GM12892 (cell line): ENCODE measurements at regions not wholly inside any gene's neighbourhood (a gene's known extent, or its start where the extent isn't known, plus 50 kb on each side); places are given as distances from the start of the nearest gene placed in this dataset.

ENCODE experiments used
- DNase-seq: peaks from one replicate; pipeline ENCODE4 v3.0.0; 2011; ENCODE audit not compliant: insufficient read length
- FAIRE-seq: peaks from 2 replicates; lab custom pipeline; 2011; peaks lifted over from hg19 to GRCh38; lab: Jason Lieb, UNC
- POLR2A ChIP-seq: IDR thresholded peaks from 2 replicates; pipeline ENCODE4 v1.6.1; 2011; ENCODE audit warnings: low read depth, low read length, control low read depth
- POLR2AphosphoS5 ChIP-seq: IDR thresholded peaks from 2 replicates; pipeline ENCODE4 v1.6.1; 2011; ENCODE audit warnings: low read depth, low read length, control low read depth
- TAF1 ChIP-seq: IDR thresholded peaks from 2 replicates; pipeline ENCODE4 v1.6.1; 2011; ENCODE audit warnings: low read depth, mild to moderate bottlenecking, control low read depth, low read length, borderline replicate concordance

DNA sequence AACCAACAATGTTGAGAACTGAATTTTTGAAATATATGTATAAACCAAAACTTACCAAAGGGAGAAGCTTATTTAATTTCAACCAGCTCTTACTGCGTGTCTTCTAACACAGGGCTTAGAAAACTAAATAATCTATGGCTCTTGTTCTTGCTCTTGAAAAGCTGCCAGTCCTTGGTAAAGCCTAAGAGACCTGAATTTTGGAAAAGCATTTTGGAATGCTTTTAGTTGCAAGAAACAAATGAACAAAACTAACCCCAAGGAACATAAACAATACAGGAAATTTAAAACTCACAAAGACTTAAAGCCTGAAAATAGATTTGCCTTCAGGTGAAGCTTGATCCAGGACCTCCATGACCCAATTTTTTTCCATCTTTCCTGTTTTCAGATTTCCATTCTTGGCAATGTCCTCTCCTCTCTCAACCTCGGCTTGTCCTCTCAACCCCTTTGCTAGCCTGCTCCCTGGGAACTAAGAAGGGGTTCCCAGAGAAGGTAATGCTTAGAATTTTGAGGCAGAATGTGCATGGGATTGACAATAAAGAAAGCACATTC lies 169.8 kb upstream of the NCK2 start:
- no peak for TF ChIP-seq TAF1
- no peak for TF ChIP-seq POLR2AphosphoS5
- no peak for TF ChIP-seq POLR2A
- FAIRE-seq, result no peak
- no peak for DNase-seq

DNA sequence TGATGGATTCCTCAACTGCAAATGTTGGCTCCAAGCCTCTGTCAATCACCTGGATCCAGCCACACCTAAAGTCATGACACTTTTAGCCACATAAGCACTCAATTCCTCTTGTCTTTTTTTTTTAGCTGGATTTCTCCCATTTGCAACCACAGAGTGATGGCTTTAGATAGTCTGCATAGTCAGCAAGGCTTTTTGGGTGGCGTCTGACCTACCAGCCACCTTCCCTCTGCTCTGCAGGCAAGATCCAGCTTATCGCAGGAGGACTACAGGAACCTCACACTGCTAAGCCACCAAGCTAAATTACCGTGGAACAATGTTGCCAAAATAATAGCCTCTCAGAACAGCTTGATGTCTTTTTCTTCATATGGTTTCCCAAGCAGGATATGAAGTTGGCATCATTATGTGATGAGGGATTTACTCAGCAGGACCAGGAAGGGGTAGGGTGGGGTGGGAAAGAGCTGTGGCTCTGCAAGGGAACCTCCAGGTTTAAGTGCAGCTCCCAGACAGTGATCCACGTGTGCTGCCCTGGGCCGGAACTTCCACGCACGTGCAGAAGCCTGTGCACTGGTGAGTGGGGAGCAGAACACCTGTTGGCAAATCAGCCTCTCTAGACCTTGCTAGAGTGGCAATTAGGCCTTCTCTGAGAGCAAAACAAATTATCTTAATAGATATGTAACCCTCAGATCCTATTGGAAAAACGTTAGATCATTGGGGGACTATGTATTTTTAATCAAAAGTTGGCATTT lies 170.6 kb upstream of the NCK2 start:
- DNase-seq (no peak), FAIRE-seq (no peak)
- TF ChIP-seq TAF1, result no peak
- no peak for TF ChIP-seq POLR2A
- no peak for TF ChIP-seq POLR2AphosphoS5

DNA sequence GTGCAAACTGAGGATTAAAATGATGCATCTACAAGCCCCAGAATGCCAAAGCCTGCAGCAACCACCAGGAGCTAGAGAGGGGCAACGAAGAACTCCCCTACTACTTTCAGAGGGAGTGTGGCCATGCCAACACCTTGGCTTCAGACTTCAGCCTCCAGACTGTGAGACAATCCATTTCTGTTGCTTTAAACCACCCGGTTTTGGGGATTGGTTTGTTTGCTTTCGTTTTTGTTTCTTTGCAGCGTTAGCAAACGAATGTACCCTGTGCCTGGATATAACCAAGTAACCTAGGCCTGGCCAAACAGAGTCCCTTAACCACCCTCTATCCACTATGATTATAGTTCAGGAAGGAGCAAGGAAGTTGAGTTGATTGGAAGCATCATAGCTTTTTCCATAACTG lies 171.2 kb upstream of the NCK2 start:
- no peak for DNase-seq
- TF ChIP-seq TAF1, result no peak
- TF ChIP-seq POLR2A, result no peak
- TF ChIP-seq POLR2AphosphoS5, result no peak
- no peak for FAIRE-seq

DNA sequence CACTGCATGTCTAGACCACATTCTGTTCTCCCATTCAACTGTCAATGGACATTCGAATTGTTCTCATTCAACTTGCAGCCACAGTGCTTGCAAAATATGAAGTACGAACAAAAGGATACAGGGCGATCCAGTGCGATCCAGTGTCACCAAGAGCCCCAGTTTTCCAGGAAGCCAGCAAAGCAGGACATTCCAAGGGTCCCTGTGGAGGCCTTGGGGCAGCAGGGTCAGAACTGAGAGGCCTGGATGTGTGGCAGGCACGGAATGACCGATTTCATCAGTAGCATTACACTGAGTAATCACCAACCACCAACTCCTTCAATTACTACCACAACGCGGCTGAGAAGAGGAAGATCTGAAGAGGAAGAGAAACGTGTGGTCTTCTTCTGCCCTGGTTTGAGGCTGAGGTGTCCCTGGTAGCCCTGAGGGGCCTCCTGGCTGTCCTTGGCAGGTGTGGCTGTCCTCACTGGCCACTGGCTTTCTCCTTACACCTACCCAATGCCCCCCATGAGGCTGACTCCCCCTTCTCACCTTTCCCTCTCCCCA lies 172.7 kb upstream of the FHL2 start:
- TF ChIP-seq POLR2A (no peak), TAF1 (no peak), POLR2AphosphoS5 (no peak)
- DNase-seq (no peak), FAIRE-seq (no peak)

DNA sequence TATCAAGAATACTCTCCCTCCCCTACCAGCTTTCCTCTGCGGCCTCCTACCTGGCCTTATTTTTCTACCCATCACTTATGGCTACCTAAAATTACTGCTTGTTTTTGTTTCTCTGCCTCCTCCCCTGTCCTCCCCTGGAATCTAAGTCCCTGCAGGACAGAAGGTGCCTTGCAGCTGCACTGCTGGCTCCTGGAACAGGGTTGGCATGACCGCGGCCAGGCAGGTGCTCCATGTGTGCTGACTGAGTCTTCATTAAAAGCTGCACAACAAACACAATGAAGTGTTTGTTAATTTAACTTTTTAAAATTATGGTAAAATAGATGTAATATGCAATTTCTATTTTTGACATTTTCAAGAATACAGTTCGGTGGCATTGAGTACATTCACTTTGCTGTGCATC lies 171.9 kb upstream of the FHL2 start:
- FAIRE-seq (no peak), DNase-seq (no peak)
- TF ChIP-seq TAF1 (no peak), POLR2A (no peak), POLR2AphosphoS5 (no peak)

DNA sequence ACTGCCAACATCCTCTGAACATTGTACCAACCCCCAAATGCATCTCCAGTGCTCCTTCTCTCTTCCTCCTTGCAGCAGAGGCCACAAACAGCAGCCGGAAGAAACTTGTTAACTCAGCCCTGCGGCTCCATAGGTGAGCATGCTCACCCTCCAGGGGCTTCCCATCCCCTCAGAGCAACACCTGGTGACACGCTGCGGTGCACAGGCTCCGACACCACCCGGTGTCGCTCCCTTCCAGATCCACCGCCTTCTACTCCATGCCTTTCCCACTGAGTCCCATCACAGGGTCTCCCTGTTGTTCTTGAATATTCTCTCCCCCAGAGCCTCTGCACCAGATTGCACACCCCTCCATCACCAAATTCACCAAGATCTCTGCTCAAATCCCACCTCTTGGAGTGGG lies 171.5 kb upstream of the FHL2 start:
- DNase-seq (no peak), FAIRE-seq (no peak)
- TF ChIP-seq POLR2A (no peak), TAF1 (no peak), POLR2AphosphoS5 (no peak)

DNA sequence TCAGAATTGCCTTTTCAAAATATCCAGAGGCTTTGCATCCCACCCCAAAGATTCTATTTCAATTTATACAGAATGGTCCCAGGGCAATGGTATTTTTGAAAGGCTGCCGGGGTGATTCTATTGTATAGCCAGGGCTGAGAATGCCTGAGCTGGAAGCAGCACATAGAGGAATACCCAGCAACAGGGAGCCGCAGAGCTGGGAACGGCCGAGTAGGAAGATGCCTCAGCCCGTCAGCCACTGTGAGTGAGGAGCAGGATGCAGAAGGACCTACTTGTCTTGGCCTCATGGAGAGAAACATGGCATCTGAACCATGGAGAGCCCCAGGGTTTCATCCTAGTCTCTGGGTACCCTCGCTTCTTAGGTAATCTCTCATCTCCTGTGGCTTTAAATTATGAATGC lies 170.8 kb upstream of the FHL2 start:
- DNase-seq, result no peak
- no peak for TF ChIP-seq POLR2AphosphoS5
- no peak for TF ChIP-seq POLR2A
- no peak for TF ChIP-seq TAF1
- no peak for FAIRE-seq

DNA sequence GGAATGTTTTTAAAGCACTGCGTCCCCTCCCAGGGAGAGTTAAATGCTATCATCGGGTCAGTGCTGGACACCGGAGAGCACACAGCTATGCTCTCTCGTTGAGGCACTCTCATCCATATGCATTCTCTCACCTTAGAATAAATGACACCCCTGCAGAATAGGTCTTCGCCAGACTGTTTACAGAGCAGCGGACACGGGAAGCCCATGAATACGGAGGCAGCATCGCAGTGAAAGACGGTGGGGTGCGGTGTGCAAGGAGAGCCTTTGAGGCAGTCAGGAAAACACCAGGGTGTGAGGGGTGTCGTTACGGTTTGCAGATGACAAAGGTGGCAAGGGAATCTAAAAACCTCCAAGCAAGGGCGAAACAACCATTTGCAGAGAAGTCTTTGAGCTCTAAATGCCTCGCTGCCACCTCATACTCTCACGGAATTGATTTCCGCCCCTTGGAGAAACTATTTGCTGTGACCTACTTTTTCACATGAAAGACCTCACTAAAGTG lies 169.2 kb upstream of the FHL2 start:
- no peak for DNase-seq
- no peak for FAIRE-seq
- TF ChIP-seq TAF1 (no peak), POLR2AphosphoS5 (no peak), POLR2A (no peak)

DNA sequence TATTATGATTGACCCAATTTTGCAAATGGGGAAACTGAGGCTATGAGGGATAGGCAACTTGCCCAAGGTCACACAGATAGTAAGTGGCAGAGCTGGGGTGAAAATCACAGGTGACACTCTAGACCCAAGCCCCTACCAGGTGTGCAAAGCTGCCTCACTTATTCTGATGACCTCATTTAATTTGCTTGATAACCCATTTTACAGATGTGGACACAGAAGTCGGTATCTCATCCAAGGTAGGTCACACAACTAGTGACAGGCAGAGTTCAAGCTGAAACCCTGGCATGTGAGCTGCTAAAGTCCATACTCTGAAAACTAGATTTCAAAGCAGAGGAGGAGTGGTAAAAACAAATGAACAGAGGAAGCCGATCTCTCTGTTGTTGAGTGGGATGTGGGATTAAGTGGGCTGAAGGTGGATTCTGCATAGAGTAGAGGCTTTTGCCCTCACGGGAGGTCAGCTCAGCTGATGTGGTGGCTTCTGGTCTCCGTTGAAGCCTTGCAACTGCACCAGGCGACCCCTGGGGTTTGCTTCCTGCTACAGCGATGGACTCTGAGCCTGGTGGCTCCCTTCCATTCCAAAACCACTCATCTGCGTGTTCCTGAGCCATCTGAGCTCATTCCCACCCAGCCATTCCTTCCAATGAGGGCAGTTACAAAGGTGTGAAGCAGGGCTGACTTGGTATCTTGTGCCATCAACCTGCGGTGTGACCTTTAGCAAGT lies 164.3 kb upstream of the FHL2 start:
- TF ChIP-seq TAF1, result no peak
- TF ChIP-seq POLR2AphosphoS5, result no peak
- no peak for TF ChIP-seq POLR2A
- no peak for DNase-seq
- no peak for FAIRE-seq

DNA sequence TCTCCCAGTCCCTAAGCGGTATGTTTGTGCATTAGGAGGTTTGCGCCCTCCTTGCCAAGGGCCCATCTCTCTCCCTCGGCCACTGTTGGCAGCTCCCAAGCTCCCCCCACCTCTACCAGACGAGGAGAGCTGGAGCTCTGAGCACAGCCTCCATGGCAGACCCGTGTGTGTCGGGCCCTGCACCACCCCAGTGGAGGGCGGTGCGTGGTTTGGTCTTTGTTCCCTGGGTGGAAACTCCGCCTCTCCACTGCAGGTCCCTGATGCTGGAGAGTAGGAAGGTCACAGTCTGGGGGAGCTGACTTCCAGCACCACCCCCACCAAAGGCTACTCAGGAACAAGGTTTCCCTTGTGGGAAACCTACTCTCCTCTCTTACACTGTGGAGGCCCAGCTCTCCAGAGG lies 162.6 kb upstream of the FHL2 start:
- DNase-seq, result no peak
- no peak for FAIRE-seq
- no peak for TF ChIP-seq POLR2A
- TF ChIP-seq TAF1, result no peak
- no peak for TF ChIP-seq POLR2AphosphoS5

DNA sequence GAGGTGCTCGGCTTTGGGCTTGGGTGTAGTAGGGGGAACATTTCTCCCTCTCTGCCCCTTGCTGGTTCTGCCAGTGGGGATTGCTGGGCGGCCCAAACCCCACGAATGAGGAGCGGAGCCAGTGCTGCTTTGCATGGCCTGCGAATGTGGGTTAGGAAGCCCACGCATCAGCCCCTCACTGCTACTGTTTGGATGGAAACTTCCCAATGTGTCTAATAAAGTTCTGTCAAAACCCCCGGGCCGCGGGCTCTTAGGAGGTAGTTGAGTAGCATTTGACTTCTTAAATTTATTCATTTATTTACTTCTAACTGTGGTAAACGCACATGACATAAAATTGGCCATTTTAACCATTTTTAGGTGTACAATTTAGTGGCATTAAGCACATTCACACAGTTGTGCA lies 161.3 kb upstream of the FHL2 start:
- no peak for DNase-seq
- TF ChIP-seq TAF1, result no peak
- no peak for TF ChIP-seq POLR2AphosphoS5
- TF ChIP-seq POLR2A, result no peak
- no peak for FAIRE-seq
